Testis (tissue), 2 donors: ENCODE measurements at regions not wholly inside any gene's neighbourhood (a gene's known extent, or its start where the extent isn't known, plus 50 kb on each side); places are given as distances from the start of the nearest gene placed in this dataset.
"Not testable (repeated sequence)": the region's sequence is repeated elsewhere in the genome, so short reads cannot be mapped to it uniquely, and the experiment has no call there.

Source experiments
- DNase-seq: peaks from one replicate; pipeline ENCODE4 v3.0.0-alpha.2; 2019
- H3K27ac ChIP-seq, 2 donors: fragments of 200-600 bp; sonication (generic); one replicate each; pipeline ENCODE4 v1.5.1; 2019
- H3K27me3 ChIP-seq: fragments of 200-600 bp; sonication (generic); one replicate; pipeline ENCODE4 v1.5.1; 2019
- H3K36me3 ChIP-seq: fragments of 200-600 bp; sonication (generic); one replicate; pipeline ENCODE4 v1.5.1; 2017; ENCODE audit warnings: low read depth; ENCODE audit errors: missing control alignments
- H3K4me1 ChIP-seq: fragments of 200-600 bp; sonication (generic); one replicate; pipeline ENCODE4 v1.5.1; 2019
- H3K4me3 ChIP-seq, 2 donors: fragments of 200-600 bp; sonication (generic); one replicate each; pipeline ENCODE4 v1.5.1; 2017 to 2019
- H3K9me3 ChIP-seq: fragments of 200-600 bp; sonication (generic); one replicate; pipeline ENCODE4 v1.5.1; 2017
- POLR2A ChIP-seq: fragments of 450-650 bp; IDR thresholded peaks from one replicate; pipeline ENCODE4 v1.6.1; 2017; ENCODE audit warnings: antibody characterized with exemption, mild to moderate bottlenecking, moderate library complexity
- WGBS, 2 donors: methylation state at CpG; one replicate each; pipeline ENCODE4 v1.1.5; 2018; 5-methylcytosine and 5-hydroxymethylcytosine counted together
- intact Hi-C: fragments of 100-400 bp; cut with DNase I; formaldehyde crosslinking; loops from one replicate; pipeline ENCODE4 v1.15.1; 2023; ENCODE audit warnings: low total_unique reads
- TF ChIP-seq, protein P1 (sequence below), 3 experiments: fragments of 450-650 bp in 2 of 3; fragments of 200-600 bp in 1 of 3; sonication (generic) in 1 of 3; IDR thresholded peaks; one replicate each; pipeline ENCODE4 v1.5.1; 2016 to 2019; ENCODE audit warnings: antibody characterized with exemption in 3 of 3, mild to moderate bottlenecking in 2 of 3, moderate library complexity in 1 of 3

DNA sequence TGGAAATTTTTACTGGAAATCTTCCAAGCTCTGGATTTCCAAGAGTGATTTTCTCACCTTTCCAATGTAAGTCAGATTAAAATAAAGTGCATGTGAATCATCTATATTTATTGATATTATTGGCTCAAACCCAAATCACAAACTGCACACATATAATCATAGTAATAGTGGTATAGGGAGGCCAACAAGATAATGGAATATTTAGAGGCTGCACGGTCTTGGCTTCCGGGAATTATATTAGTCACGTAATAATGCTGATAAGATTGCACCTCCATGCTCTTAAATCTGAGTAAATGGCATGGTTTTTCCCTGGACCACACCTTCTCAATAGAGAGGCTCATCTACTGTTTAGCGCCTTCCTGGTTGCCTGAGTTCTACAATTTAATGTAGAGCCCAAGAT is 567.1 kb upstream of the NR2F2 start:
- Histone ChIP-seq H3K4me3 (no peak overlapping the region), H3K4me1 (peaks cover 11% of the 10 kb centered on the region), H3K27ac (no peak overlapping the region), H3K27me3 (no peaks in the 10 kb centered on the region), H3K9me3 (no peaks in the 10 kb centered on the region), H3K36me3 (no peaks in the 10 kb centered on the region)
- WGBS, 2 donors, result 92 to 95% methylated on average over 4 of the region's 4 CpGs
- TF ChIP-seq, protein P1, sequence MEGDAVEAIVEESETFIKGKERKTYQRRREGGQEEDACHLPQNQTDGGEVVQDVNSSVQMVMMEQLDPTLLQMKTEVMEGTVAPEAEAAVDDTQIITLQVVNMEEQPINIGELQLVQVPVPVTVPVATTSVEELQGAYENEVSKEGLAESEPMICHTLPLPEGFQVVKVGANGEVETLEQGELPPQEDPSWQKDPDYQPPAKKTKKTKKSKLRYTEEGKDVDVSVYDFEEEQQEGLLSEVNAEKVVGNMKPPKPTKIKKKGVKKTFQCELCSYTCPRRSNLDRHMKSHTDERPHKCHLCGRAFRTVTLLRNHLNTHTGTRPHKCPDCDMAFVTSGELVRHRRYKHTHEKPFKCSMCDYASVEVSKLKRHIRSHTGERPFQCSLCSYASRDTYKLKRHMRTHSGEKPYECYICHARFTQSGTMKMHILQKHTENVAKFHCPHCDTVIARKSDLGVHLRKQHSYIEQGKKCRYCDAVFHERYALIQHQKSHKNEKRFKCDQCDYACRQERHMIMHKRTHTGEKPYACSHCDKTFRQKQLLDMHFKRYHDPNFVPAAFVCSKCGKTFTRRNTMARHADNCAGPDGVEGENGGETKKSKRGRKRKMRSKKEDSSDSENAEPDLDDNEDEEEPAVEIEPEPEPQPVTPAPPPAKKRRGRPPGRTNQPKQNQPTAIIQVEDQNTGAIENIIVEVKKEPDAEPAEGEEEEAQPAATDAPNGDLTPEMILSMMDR (IDR thresholded peaks at IDR 0.05), result no peak
- TF ChIP-seq POLR2A, result no peak
- intact Hi-C loops, result no loop called here
- DNase-seq, result no peak

DNA sequence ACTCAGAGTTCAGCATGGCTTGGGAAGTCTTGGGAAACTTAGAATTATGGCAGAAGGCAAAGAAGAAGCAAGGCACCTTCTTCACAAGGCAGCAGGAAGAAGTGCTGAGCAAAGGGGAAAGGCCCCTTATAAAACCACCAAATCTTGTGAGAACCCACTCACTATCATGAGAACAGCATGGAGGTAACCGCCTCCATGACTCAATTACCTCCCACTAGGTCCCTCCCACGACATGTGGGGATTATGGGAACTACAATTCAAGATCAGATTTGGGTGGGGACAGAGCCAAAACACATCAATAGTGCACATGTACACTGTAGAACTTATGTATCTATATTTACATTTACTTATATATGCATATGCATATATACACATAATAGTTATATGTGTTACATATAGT is 565.3 kb upstream of the NR2F2 start:
- intact Hi-C loops, result no loop called here

DNA sequence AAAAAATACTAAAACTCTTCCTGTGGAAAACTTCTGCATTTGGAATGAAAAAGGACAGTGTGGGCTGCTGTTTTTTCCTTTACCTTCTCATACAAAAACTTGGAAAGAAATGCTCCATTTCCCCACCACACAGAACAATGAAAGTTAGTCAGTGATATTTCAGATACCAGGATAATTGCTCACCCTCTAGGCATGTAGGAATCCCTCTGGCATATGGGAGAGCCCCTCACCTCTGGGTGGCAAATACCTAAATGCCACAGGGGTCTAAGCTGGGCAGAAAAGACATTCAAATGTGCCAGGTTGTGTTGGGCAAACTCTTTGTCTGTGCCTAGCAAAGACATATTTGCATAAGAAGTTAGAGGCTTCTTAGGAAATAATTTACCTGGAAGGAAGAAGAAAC is 560.3 kb upstream of the NR2F2 start:
- DNase-seq, result no peak
- Histone ChIP-seq H3K27ac (no peak overlapping the region), H3K27me3 (no peaks in the 10 kb centered on the region), H3K4me1 (no peaks in the 10 kb centered on the region), H3K9me3 (no peaks in the 10 kb centered on the region), H3K36me3 (no peaks in the 10 kb centered on the region), H3K4me3 (no peak overlapping the region)
- TF ChIP-seq, protein P1 (IDR thresholded peaks at IDR 0.05), result no peak
- TF ChIP-seq POLR2A, result no peak
- intact Hi-C loops, result no loop called here

More for the DNA sequence above, 565.3 kb upstream of the NR2F2 start:
- Histone ChIP-seq H3K36me3 (no peaks in the 10 kb centered on the region), H3K27me3 (no peaks in the 10 kb centered on the region), H3K4me3 (no peak overlapping the region), H3K9me3 (no peaks in the 10 kb centered on the region), H3K27ac (no peak overlapping the region), H3K4me1 (peaks cover 11% of the 10 kb centered on the region)
- no peak for DNase-seq
- 91 to 93% methylated on average over 2 of the region's 2 CpGs for WGBS, 2 donors
- no peak for TF ChIP-seq POLR2A
- TF ChIP-seq, protein P1 (IDR thresholded peaks at IDR 0.05), result no peak

DNA sequence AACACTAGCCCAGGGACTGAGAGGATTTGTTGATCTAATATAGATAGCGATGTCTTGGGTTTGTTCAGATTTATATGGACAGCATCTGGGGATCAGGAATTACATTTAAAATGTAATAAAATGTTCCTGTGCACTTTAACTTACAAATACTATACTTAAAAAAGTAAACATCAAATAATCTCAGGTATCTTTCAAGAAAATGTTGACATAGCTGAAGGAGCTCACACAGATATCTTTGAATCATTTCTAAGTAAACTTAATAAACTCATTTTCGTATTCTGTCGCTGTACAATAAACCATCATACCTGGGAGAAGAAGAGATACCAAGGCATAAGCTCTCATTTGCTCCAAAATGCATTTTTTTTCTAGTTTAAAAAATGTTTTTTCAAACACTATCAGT is 557.5 kb upstream of the NR2F2 start:
- H3K4me3 ChIP-seq, result no peak overlapping the region
- no peaks in the 10 kb centered on the region for H3K9me3 ChIP-seq
- H3K27me3 ChIP-seq, result no peaks in the 10 kb centered on the region
- H3K4me1 ChIP-seq, result no peaks in the 10 kb centered on the region
- no peak for DNase-seq
- intact Hi-C loops, result no loop called here
- H3K36me3 ChIP-seq, result no peaks in the 10 kb centered on the region
- no peak for TF ChIP-seq POLR2A
- TF ChIP-seq, protein P1 (IDR thresholded peaks at IDR 0.05), result no peak
- H3K27ac ChIP-seq, result no peak overlapping the region
- 90 to 96% methylated on average over 3 of the region's 3 CpGs for WGBS, 2 donors

DNA sequence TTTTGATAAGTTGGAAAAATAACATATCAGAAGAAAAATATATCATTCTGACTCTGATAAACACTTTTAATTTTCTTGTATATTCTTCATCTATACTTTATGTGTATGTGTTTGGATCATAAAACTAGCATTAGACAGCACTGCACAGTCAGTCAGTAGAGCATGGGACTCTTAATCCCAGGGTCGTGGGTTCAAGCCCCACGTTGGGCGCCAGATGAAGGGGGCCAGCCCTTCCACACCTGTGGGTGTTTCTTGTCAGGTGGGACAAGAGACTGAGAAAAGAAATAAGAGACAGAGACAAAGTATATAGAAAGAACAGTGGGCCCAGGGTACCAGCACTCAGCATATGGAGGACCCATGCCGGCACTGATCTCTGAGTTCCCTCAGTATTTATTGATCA is 546.0 kb upstream of the NR2F2 start:
- no peaks in the 10 kb centered on the region for H3K36me3 ChIP-seq
- H3K4me3 ChIP-seq, result no peak overlapping the region
- DNase-seq, result no peak
- TF ChIP-seq, protein P1 (IDR thresholded peaks at IDR 0.05), result no peak
- TF ChIP-seq POLR2A, result no peak
- H3K4me1 ChIP-seq, result no peaks in the 10 kb centered on the region
- intact Hi-C loops, result no loop called here
- H3K9me3 ChIP-seq, result no peaks in the 10 kb centered on the region
- no peak overlapping the region for H3K27ac ChIP-seq
- WGBS, 2 donors, result 78 to 83% methylated on average over 4 of the region's 4 CpGs
- no peaks in the 10 kb centered on the region for H3K27me3 ChIP-seq

DNA sequence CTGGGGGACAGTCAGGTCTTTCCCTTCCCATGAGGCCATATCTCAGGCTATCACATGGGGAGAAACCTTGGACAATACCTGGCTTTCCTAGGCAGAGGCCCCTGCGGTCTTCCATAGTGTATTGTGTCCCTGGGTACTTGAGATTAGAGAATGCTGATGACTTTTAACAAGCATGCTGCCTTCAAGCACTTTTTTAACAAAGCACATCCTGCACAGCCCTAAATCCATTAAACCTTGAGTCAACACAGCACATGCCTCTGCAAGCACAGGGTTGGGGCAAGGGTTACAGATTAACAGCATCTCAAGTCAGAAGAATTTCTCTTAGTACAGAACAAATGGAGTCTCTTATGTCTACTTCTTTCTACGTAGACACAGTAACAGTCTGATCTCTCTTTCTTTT is 545.2 kb upstream of the NR2F2 start:
- H3K27ac ChIP-seq, H3K36me3 ChIP-seq, H3K4me1 ChIP-seq, intact Hi-C loops, DNase-seq, H3K9me3 ChIP-seq, H3K27me3 ChIP-seq, H3K4me3 ChIP-seq: not testable (repeated sequence)
- WGBS, 2 donors, result 94 to 100% methylated on average over 2 of the region's 2 CpGs
